Left cardiac atrium (tissue), 4 donors: ENCODE measurements at regions not wholly inside any gene's neighbourhood (a gene's known extent, or its start where the extent isn't known, plus 50 kb on each side); places are given as distances from the start of the nearest gene placed in this dataset.

Source experiments
- ATAC-seq, 2 donors: fragments of 200-7000 bp; cut with Tn5 transposase; one replicate each; pipeline ENCODE4 v1.9.1; 2020; ENCODE audit warnings: mild to moderate bottlenecking in 2 of 2, moderate library complexity in 2 of 2
- DNase-seq: peaks from one replicate; pipeline ENCODE4 v3.0.0-alpha.2; 2020
- intact Hi-C, 2 donors: fragments of 100-400 bp; cut with DNase I; formaldehyde crosslinking; loops; one replicate each; pipeline versions ENCODE4 v1.14.1 to v1.15.1; 2022 to 2023
- donor health status: DM: no; HTN: yes; CAD: no.
- donor health status: DM: no; HTN: yes; CAD: no; lungs with severe emphysema.
- donor health status: DM: yes; HTN: yes; CAD: no.
- donor health status: Dilated cardiomyopathy.

DNA sequence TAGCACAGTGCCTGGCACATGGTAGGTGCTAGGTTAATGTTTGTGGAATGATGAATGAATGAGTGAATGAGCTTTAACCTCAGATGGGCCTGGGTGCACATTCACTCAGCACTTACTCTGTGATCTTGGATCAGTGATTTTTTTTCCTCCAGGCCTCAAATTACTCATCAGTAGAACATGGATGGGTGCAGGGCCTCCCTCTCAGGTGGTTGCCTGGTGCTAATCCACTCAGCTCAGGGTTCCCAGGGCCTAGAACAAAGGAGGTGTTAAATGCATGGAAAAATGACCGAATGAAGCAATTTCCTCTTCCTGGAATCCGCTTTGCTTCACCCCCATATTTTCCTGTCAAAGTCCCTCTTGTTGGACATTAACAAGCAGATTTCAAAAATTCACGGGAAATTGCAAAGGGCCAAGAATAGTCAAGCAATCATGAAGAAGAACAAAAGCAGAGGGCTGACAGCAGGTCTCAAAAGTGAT lies 93.5 kb downstream of the MYEOV start:
- DNase-seq = no peak
- intact Hi-C loops = no loop called here

DNA sequence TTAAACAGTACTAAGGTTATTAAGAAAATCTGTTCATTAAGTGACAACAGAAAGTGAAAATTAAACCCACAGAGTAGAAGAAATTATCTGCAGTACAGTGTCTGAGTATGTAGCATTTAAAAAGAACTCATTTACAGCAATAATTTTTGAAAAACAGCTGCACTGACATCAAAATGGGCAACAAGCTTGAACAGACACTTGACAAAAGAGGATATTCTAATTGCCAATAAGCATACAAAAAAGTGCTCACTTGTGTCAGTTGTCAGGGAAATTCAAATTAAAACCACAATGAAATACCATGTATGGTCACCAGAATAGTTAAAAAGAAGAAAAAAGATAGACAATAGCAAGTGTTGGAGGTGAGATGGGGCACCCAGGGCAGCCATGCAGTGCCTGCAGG lies 93.3 kb upstream of the LINC01488 start:
- ATAC-seq (no peak), DNase-seq (no peak)
- intact Hi-C loops = no loop called here

More for the DNA sequence above, 93.5 kb downstream of the MYEOV start:
- ATAC-seq = no peak

DNA sequence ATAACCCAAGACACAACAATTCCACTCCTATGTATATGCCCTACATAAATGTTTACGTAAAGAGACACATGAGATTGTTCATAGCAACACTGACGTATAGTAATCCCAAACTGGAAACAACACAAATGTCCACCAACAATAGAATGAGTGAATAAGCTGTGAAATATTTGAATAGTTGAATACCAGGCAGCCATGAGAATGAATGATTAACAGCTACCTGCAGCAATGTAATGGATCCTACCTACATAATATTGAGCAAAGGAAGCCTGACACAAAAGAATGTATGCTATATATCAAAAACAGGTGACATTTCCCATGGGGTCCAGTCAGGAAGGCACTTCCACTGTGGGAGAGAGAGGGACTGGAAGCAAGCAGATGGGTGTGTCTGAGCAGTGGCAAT lies 92.8 kb upstream of the LINC01488 start:
- ATAC-seq = no peak
- intact Hi-C loops = no loop called here
- no peak for DNase-seq

DNA sequence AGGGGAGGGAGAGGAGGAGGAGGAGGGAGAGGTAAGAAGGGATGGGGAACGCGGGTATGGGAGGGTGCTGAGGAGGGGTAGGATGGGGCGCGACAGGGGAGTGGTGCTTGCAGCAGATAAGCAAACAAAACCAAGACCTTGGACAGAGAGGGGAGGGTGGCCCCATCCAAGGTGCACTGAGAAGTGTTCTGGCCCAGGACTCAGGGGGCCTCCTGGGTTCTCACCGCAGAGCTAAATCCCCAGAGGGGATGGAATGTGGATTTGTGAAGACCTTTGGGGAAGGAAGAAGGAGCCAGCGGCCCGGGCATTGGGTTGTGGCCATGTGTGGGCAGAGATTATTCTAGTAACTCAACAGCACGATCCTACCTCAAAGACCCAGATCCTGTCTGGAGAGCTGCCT lies 90.9 kb upstream of the LINC01488 start:
- no peak for ATAC-seq
- intact Hi-C loops = no loop called here
- DNase-seq = no peak

DNA sequence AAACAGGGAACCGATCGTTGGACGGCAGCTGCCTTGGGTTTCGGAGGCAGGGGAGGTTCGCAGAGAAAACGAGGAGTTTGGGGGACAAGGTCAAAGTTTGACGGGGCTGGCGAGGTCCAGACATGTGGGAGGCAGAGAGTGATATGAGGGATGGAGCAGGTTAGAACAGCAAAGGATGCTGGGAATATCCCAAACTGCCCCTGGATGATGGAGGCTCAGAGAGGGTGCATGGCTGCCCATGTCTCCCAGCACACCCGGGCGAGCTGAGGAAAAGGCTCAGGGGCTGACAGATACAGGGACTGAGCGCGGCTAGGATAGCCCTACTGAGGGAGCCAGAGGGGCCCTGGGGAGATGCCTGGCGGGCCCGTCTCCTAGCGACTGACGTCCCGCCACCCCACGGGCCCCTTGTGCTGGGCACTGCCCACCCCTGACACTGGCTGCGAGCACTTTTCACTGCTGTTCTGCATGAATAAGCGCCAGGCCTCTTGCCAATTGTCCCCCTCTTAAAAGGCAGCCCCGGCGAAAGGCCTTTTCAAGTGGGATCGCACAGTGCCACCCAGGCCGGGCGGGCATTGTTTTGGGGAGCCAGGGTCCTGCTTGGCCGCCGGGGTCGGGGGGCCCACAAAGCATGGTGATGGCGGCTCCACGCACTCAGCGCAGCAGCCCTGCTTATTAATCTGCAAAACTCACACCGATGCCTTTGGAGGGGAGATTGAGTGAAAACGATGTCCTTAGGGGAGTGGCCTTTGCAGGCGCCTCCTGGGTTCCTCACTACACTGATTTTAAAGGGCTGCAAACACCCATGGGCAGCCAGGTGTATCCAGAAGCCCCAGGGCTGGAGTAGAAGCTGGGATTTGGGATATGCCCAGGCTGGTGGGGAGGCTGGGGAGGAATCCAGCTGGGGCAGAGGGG lies 90.0 kb upstream of the LINC01488 start:
- ATAC-seq (no peak), DNase-seq (no peak)
- intact Hi-C loops = no loop called here

DNA sequence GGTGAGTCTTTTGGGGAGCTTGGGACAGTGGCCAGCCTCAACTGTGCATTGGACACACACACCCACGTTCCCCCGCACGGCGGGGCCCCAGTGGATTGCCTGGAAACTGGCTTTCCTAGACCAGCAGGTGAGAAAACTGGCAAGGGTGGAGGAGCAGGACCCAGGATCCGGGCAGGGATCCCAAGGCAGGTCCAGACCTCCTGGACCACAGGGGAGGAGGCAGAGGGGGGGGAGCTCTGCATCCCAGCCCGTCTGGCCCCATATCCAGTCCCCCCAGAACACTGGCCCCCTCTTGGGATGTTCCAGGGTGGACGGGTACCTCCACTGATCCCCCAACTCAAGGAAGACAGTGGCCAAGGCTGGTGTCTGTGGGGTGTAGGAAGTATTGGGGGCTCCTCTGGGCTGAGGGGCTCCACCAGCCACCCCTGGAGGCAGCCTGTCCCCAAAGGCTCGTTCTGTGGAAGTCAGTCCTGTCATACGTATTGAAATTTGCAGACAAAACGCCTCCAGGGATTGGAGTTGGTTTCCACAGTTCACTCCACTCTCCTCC lies 89.3 kb upstream of the LINC01488 start:
- no peak for DNase-seq
- ATAC-seq = no peak
- intact Hi-C loops = no loop called here

DNA sequence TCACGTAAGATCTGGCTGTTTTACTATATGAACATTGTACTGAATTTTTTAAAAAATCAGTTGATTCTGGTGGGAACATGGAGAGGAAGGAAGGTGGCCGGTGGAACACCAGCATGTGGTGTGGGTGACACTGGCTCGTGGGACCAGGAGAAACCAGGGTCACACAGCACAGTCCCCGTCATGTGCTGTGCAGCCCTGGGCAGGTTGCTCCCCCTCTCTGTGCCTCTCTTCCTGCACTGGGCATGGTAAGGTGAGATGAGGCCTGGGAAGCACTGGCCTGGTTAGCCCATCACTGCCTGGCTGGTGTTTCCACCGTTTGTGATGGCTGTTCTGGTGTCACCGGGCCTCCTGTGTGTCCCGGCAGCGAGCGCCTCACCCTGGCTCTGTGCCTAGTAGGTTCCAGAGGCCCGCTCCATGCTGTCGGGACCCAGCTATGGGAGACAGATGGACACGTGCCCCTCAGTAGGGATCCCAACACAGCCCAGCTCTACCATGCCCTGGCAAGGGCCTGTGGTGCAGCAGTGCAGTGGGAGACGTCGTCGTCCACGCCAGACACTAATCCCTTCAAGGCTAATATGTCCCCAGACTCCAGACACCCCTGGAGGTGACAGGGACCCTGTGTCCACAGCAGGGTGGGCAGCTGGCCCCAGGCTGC lies 88.2 kb upstream of the LINC01488 start:
- no peak for ATAC-seq
- intact Hi-C loops = no loop called here
- DNase-seq = no peak

DNA sequence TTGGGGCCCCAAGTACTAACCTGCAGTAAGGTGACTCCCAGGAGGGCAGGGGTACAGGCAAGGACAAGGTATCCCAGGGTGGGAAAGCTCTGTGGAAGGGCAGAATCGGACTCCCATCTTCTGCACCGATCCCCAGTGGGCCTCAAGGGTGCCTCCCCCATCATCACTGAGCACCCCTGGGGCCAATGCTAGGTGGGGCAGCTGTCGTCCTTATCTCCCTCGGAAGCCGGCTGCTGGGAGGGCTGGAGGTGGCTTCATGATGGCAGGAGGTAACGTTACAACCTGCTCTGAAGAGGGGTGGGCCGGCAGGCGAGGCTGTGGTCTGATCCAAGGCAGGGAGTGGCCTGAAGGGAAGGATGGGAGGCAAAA lies 87.6 kb upstream of the LINC01488 start:
- no peak for ATAC-seq
- intact Hi-C loops = no loop called here

DNA sequence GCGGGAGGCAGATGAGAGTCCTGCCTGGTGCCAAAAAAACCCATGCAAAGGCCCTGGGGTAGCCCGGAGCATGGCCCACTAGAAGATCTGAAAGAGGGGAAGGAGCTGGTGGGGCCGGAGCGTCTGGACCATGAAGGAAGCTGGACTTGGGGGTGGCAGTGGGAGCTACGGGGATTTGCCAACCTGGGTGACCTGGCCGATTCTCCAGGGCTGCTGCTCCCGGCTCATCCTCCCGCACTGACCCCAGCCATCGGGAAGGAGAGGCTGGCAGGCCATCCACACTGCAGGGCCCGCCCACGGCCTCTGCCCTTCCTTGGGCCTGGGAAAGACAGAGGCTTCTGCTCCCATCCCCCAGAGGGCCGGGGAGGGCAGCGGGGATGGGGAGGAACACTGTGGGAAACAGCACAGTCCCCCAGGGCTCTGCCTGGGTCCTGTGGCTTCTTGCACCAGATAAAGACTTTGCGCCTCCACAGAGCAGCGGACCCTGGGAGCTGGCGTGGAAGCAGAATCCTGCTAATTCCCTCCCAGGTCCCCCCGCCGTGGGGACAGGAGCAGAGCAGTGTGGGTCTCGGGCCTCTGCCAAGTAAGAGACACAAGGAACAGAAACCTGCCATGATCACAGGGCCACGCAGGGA lies 87.1 kb upstream of the LINC01488 start:
- intact Hi-C loops = no loop called here
- DNase-seq (no peak), ATAC-seq (peak in 1 of 2 donors; percentile 11)

More for the DNA sequence above, 87.6 kb upstream of the LINC01488 start:
- DNase-seq = no peak

DNA sequence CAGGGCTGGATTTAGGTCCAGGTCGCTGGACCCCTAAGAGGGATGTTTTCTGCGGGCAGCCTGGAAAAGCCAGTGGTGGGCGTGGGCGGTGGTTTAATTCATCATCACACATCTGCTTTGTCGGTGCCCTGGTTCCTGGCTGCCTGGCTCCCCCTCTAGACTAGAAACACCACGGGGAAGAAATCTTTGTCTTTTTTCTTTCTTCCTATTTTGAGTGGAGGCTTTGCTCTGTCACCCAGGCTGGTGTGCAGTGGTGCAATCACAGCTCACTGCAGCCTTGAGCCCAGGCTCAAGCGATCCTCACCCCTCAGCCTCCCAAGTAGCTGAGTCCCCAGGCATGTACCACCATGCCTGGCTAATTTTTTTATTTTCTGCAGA lies 86.6 kb upstream of the LINC01488 start:
- DNase-seq (no peak), ATAC-seq (no peak)
- intact Hi-C loops = no loop called here

DNA sequence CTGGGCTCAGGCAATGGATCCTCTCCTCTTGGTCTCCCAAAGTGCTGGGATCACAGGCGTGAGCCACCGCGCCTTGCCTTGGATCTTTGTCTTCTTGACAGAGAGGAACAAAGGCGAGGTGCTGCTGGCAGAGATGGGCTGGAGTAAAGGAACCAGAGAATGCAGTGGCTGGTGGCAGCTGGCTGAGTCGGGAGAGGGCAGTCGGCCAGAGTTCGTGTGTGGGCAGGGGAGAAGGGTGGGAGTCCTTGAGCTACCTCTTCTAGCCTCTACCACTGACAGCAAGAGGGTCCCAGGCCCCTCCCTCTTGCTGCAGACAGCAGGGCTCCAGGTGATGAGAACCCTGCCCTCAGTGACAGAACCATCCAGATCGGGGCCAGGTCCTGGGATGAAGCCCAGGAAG lies 86.2 kb upstream of the LINC01488 start:
- ATAC-seq = no peak
- DNase-seq = no peak
- intact Hi-C loops = no loop called here

DNA sequence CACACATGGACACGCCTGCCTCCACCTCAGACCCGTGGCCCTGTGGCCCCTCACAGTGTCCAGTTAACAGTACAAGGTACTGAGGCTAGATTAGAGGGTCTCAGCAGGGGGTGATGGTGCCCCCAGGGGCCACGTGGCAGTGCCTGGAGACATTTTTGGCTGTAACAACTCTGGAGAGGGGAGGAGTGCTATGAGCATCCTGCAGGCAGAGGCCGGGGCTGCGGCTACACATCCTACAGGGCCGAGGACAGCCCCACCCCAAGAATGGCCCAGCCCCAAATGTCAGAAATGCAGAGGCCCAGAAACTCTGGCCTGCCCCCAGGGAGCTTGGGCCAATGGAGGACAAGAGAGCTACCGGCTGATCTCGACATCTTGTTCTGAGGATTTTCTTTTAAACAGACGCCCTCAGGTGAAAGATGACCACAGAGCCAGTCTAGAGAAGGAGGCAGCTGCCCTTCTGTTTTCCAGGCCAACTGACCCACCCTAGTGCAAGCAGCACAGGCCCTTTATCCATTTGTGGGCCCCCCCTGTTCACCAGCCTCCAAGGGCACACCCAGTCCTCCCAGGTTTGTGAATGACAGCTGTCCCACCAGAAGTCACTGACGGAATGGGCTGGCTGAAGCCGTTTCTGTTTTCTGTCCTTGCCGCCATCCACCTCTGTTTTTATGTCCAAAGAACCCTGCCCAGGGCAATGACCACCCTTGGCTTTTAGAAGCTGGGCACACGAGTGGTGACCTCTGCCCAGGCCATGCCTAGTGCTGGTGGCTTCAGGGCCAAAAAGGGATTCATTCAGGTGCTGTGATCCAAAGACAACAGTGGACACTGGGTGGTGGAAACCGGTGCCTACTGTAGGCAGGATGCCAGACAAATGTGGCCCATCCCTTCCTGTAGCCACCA lies 85.2 kb upstream of the LINC01488 start:
- DNase-seq = no peak
- ATAC-seq = no peak
- intact Hi-C loops = no loop called here

DNA sequence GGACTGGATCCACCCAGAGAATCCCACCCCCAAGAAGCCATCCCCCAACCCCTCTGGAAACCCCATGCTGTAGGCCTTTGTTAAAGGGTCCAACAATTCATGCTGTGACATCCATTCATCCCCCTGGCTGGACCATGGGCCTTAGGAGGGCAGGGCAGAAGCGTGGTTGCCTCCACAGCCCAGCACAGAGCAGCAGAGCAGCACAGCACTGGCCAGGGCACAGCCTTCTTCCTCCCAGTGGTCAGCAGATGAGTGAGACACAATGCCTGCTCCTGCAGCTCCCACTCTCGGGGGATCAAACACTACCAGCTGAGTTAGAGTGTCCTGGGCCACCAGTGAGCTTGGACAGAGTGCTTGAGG lies 84.5 kb upstream of the LINC01488 start:
- DNase-seq (no peak), ATAC-seq (no peak)
- intact Hi-C loops = no loop called here

DNA sequence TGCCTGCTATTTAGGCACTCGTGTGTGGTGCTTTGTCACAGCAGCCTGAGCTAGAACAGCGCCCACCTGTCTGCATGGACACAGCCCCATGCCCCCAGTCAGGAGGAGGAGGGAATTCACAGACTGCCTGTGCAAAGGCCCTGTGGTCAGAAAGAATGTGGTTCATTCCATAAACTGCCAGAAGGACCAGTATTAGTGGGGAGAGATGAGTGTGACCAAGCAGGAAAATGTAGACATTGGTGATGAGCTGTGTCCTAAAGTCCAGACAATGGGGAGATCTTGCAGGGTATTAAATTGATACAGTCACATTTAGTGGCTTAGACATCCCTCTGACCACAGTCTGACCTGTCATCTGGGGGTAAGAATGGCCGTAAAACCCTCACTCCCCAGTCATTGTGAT lies 83.7 kb upstream of the LINC01488 start:
- DNase-seq (no peak), ATAC-seq (no peak)
- intact Hi-C loops = no loop called here

DNA sequence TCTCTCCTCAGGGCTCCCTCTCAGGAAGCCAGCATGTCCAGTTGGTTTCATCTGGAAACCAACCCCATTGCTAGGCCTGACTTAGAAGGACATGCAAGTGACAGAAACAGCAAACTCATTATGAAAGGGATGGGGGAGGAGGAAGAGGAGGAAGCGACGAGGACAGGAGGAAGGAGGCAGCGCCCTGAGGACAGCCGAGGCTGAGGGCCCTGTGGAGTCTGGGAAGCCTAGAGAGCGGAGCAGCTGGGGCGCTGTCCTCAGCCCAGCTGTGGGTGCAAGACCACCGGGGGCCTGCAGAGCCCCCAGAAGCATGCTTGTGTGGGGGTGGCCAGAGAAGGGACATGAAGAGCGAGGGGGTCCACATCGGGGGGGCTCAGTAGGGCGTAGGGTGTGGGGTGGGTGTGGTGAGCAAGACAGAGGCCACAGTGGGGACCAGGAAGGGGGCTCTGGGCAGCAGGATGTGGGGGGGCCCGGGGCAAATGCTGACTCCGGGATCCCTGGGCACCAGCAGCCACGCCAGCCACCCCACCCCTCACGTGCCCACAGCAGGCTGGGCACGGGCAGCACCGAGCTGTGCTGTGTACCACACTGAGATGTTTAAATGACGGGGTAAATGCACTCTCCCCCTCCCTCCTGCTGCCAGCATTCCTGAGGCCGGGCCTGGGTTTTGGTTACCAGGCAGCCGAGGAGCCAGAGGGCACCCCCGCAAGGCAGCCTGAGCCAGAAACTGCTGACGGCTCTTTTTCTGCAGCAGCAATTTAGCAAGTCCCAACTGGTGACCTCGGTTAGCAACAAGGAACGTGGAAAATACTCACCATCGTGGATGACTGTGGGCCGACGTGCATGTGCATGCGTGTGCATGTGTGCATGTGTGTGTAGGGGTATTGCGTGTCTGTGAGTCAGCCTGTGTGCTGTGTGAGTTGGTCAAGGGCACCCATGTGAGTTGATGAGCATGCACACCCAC lies 82.7 kb upstream of the LINC01488 start:
- ATAC-seq (no peak), DNase-seq (no peak)
- intact Hi-C loops = no loop called here

DNA sequence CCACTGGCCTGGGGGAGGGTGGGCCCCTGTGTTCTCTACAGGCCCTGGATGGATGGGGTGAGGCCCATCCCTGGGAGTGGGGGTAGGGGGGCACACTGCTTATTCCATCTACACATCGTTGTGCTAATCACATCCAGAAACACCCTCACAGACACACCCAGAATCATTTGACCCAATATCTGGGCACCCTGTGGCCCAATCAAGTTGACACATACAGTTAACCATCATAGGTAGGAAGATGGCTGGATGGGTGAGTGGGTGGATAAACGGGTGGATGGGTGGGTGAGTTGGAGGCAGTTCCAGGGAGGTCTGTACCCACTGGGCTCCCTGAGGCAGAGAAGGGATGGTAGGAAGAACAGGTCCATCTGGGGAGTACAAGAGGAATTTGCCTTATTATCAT lies 81.3 kb upstream of the LINC01488 start:
- no peak for ATAC-seq
- no peak for DNase-seq
- intact Hi-C loops = no loop called here

DNA sequence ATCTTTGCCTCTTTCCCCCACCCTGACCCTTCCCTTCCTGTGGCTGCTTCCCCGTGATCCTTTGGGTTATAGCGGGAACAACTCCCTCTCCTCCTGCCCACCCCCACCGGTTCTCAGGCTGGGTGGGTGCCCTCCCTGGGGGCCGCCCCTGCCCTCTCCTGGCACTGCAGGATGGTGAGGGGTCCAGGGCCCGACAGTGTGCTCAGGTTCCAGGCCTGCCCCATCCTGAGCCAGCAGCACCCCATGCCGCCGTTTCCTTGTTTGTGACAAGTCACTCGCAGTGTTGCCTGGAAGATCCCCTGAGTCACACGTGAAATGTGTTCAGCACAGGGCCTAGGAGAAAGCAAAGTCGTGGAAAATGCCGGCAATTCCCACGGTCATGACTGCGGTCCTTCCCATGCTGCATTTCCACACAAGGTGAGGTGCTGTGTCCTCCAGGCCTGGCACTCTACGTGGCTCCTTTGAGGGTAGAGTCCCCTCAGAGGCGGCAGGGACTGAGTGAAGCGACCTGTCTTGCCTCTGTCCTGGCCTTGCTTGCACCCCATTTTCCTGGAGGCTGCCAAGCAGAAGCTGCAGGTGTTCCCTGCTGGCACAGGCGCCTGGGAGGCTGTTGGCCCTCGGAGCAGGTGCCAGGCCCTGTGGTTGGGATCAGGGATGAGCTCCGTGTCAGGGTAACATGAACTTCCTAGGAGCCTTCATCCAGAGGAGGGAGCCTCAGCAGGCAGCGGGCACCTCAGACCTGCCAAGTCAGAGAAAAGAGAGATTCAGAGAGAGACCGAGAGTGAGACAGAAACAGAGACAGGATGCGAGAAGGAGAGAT lies 80.5 kb upstream of the LINC01488 start:
- ATAC-seq (peak in 1 of 2 donors; percentile 18), DNase-seq (no peak)
- intact Hi-C loops = no loop called here
